ENCODE measurements at regions not wholly inside any gene's neighbourhood (a gene's known extent, or its start where the extent isn't known, plus 50 kb on each side); places are given as distances from the start of the nearest gene placed in this dataset.
"Not testable (repeated sequence)": the region's sequence is repeated elsewhere in the genome, so short reads cannot be mapped to it uniquely, and the experiment has no call there.

- H3K4me3 ChIP-seq (ENCODE audit: control insufficient read depth in 2 of 3, extremely low read depth in 1 of 3, insufficient read depth in 2 of 3, low read depth in 1 of 3, low read length in 3 of 3); FAIRE-seq; DNase-seq (ENCODE audit: low read depth, low spot score); H3K27ac ChIP-seq (ENCODE audit: control insufficient read depth, insufficient read depth, low read length); H3K9me1 ChIP-seq (ENCODE audit: control insufficient read depth, extremely low read depth, insufficient read depth, low read length); H4K20me1 ChIP-seq (ENCODE audit: control insufficient read depth, extremely low read depth, insufficient read depth, low read length); H3K27me3 ChIP-seq (ENCODE audit: control insufficient read depth, extremely low read depth, insufficient read depth, low read length); H3K9me3 ChIP-seq (ENCODE audit: control insufficient read depth, low read depth, low read length); H3K4me2 ChIP-seq (ENCODE audit: control insufficient read depth, extremely low read depth, insufficient read depth, low read depth, low read length); H3K36me3 ChIP-seq (ENCODE audit: control insufficient read depth in 2 of 2, extremely low read depth in 1 of 2, insufficient read depth in 2 of 2, low read length in 2 of 2); H3K9ac ChIP-seq (ENCODE audit: control insufficient read depth, extremely low read depth, insufficient read depth, low read length); H3K4me1 ChIP-seq (ENCODE audit: control insufficient read depth, extremely low read depth, insufficient read depth, low read length); H3K79me2 ChIP-seq (ENCODE audit: control insufficient read depth, insufficient read depth, low read length); H2AFZ ChIP-seq (ENCODE audit: control insufficient read depth, low read length); dilution Hi-C loops (cut with MboI; ENCODE audit: extremely low pct_ligation_motif_present, low sequenced_read_pairs): not testable (repeated sequence)
These were observed 177.4 kb downstream of the ZNF92 start for GRCh38 chr7:65551042-65551441.

- H4K20me1 ChIP-seq (ENCODE audit: control insufficient read depth, extremely low read depth, insufficient read depth, low read length); FAIRE-seq; H3K9me1 ChIP-seq (ENCODE audit: control insufficient read depth, extremely low read depth, insufficient read depth, low read length); H3K4me3 ChIP-seq (ENCODE audit: control insufficient read depth in 2 of 3, extremely low read depth in 1 of 3, insufficient read depth in 2 of 3, low read depth in 1 of 3, low read length in 3 of 3); dilution Hi-C loops (cut with MboI; ENCODE audit: extremely low pct_ligation_motif_present, low sequenced_read_pairs); H3K9me3 ChIP-seq (ENCODE audit: control insufficient read depth, low read depth, low read length); H3K36me3 ChIP-seq (ENCODE audit: control insufficient read depth in 2 of 2, extremely low read depth in 1 of 2, insufficient read depth in 2 of 2, low read length in 2 of 2); H3K27me3 ChIP-seq (ENCODE audit: control insufficient read depth, extremely low read depth, insufficient read depth, low read length); H3K4me1 ChIP-seq (ENCODE audit: control insufficient read depth, extremely low read depth, insufficient read depth, low read length); H3K27ac ChIP-seq (ENCODE audit: control insufficient read depth, insufficient read depth, low read length); H2AFZ ChIP-seq (ENCODE audit: control insufficient read depth, low read length); H3K4me2 ChIP-seq (ENCODE audit: control insufficient read depth, extremely low read depth, insufficient read depth, low read depth, low read length); H3K9ac ChIP-seq (ENCODE audit: control insufficient read depth, extremely low read depth, insufficient read depth, low read length); DNase-seq (ENCODE audit: low read depth, low spot score); H3K79me2 ChIP-seq (ENCODE audit: control insufficient read depth, insufficient read depth, low read length): not testable (repeated sequence)
These were observed 181.2 kb downstream of the ZNF92 start for GRCh38 chr7:65554553-65555476.

GRCh38 chr7:65558584-65558983 lies 184.9 kb downstream of the ZNF92 start:
- dilution Hi-C loops (cut with MboI; ENCODE audit: extremely low pct_ligation_motif_present, low sequenced_read_pairs); H3K36me3 ChIP-seq (ENCODE audit: control insufficient read depth in 2 of 2, extremely low read depth in 1 of 2, insufficient read depth in 2 of 2, low read length in 2 of 2); H3K9me1 ChIP-seq (ENCODE audit: control insufficient read depth, extremely low read depth, insufficient read depth, low read length); H2AFZ ChIP-seq (ENCODE audit: control insufficient read depth, low read length); H3K79me2 ChIP-seq (ENCODE audit: control insufficient read depth, insufficient read depth, low read length); H3K9ac ChIP-seq (ENCODE audit: control insufficient read depth, extremely low read depth, insufficient read depth, low read length); DNase-seq (ENCODE audit: low read depth, low spot score); H3K9me3 ChIP-seq (ENCODE audit: control insufficient read depth, low read depth, low read length); H3K4me3 ChIP-seq (ENCODE audit: control insufficient read depth in 2 of 3, extremely low read depth in 1 of 3, insufficient read depth in 2 of 3, low read depth in 1 of 3, low read length in 3 of 3); FAIRE-seq; H3K27me3 ChIP-seq (ENCODE audit: control insufficient read depth, extremely low read depth, insufficient read depth, low read length); H3K4me2 ChIP-seq (ENCODE audit: control insufficient read depth, extremely low read depth, insufficient read depth, low read depth, low read length); H3K27ac ChIP-seq (ENCODE audit: control insufficient read depth, insufficient read depth, low read length); H4K20me1 ChIP-seq (ENCODE audit: control insufficient read depth, extremely low read depth, insufficient read depth, low read length); H3K4me1 ChIP-seq (ENCODE audit: control insufficient read depth, extremely low read depth, insufficient read depth, low read length): not testable (repeated sequence)

- dilution Hi-C loops (cut with MboI; ENCODE audit: extremely low pct_ligation_motif_present, low sequenced_read_pairs); H3K79me2 ChIP-seq (ENCODE audit: control insufficient read depth, insufficient read depth, low read length); H3K9me1 ChIP-seq (ENCODE audit: control insufficient read depth, extremely low read depth, insufficient read depth, low read length); FAIRE-seq; H2AFZ ChIP-seq (ENCODE audit: control insufficient read depth, low read length); H4K20me1 ChIP-seq (ENCODE audit: control insufficient read depth, extremely low read depth, insufficient read depth, low read length); H3K9ac ChIP-seq (ENCODE audit: control insufficient read depth, extremely low read depth, insufficient read depth, low read length); H3K4me3 ChIP-seq (ENCODE audit: control insufficient read depth in 2 of 3, extremely low read depth in 1 of 3, insufficient read depth in 2 of 3, low read depth in 1 of 3, low read length in 3 of 3); H3K9me3 ChIP-seq (ENCODE audit: control insufficient read depth, low read depth, low read length); H3K4me2 ChIP-seq (ENCODE audit: control insufficient read depth, extremely low read depth, insufficient read depth, low read depth, low read length); H3K27me3 ChIP-seq (ENCODE audit: control insufficient read depth, extremely low read depth, insufficient read depth, low read length); H3K36me3 ChIP-seq (ENCODE audit: control insufficient read depth in 2 of 2, extremely low read depth in 1 of 2, insufficient read depth in 2 of 2, low read length in 2 of 2); H3K27ac ChIP-seq (ENCODE audit: control insufficient read depth, insufficient read depth, low read length); DNase-seq (ENCODE audit: low read depth, low spot score); H3K4me1 ChIP-seq (ENCODE audit: control insufficient read depth, extremely low read depth, insufficient read depth, low read length): not testable (repeated sequence)
These were observed 188.2 kb downstream of the ZNF92 start for GRCh38 chr7:65561786-65562372.

GRCh38 chr7:65562522-65562921 lies 188.9 kb downstream of the ZNF92 start:
- H3K27ac ChIP-seq (ENCODE audit: control insufficient read depth, insufficient read depth, low read length); H3K79me2 ChIP-seq (ENCODE audit: control insufficient read depth, insufficient read depth, low read length); H3K4me1 ChIP-seq (ENCODE audit: control insufficient read depth, extremely low read depth, insufficient read depth, low read length); H3K36me3 ChIP-seq (ENCODE audit: control insufficient read depth in 2 of 2, extremely low read depth in 1 of 2, insufficient read depth in 2 of 2, low read length in 2 of 2); H4K20me1 ChIP-seq (ENCODE audit: control insufficient read depth, extremely low read depth, insufficient read depth, low read length); H3K9me1 ChIP-seq (ENCODE audit: control insufficient read depth, extremely low read depth, insufficient read depth, low read length); H3K9me3 ChIP-seq (ENCODE audit: control insufficient read depth, low read depth, low read length); H3K4me3 ChIP-seq (ENCODE audit: control insufficient read depth in 2 of 3, extremely low read depth in 1 of 3, insufficient read depth in 2 of 3, low read depth in 1 of 3, low read length in 3 of 3); FAIRE-seq; DNase-seq (ENCODE audit: low read depth, low spot score); H2AFZ ChIP-seq (ENCODE audit: control insufficient read depth, low read length); dilution Hi-C loops (cut with MboI; ENCODE audit: extremely low pct_ligation_motif_present, low sequenced_read_pairs); H3K9ac ChIP-seq (ENCODE audit: control insufficient read depth, extremely low read depth, insufficient read depth, low read length); H3K4me2 ChIP-seq (ENCODE audit: control insufficient read depth, extremely low read depth, insufficient read depth, low read depth, low read length); H3K27me3 ChIP-seq (ENCODE audit: control insufficient read depth, extremely low read depth, insufficient read depth, low read length): not testable (repeated sequence)

Data from keratinocyte (primary cell).